22Rv1 (cell line): ENCODE measurements at regions not wholly inside any gene's neighbourhood (a gene's known extent, or its start where the extent isn't known, plus 50 kb on each side); places are given as distances from the start of the nearest gene placed in this dataset.

Experiments used
- CTCF ChIP-seq: fragments of 450-650 bp; IDR thresholded peaks from 2 replicates; pipeline ENCODE4 v1.5.1; 2017; ENCODE audit warnings: mild to moderate bottlenecking
- ZFX ChIP-seq: fragments of 450-650 bp; IDR thresholded peaks from 2 replicates; pipeline ENCODE4 v1.6.1; 2017; ENCODE audit warnings: antibody characterized with exemption, borderline replicate concordance

GRCh38 chr5:84859056-84859455 is 474.4 kb upstream of the EDIL3 start:
- TF ChIP-seq CTCF (no peak), ZFX (no peak)
